HG02610 (cell line): ENCODE measurements at regions not wholly inside any gene's neighbourhood (a gene's known extent, or its start where the extent isn't known, plus 50 kb on each side); places are given as distances from the start of the nearest gene placed in this dataset.

Experiments
- ATAC-seq: cut with Tn5 transposase; IDR thresholded peaks from one replicate; pipeline ENCODE4 v1.9.1; 2021; ENCODE audit warnings: mild to moderate bottlenecking, moderate library complexity; ENCODE audit not compliant: unreplicated experiment

- ATAC-seq = no peak
These were observed 71.3 kb upstream of the ARAP3 start for GRCh38 chr5:141753143-141753970.

- peak; percentile 78 for ATAC-seq
These were observed 65.4 kb upstream of the ARAP3 start for GRCh38 chr5:141747152-141748141.

- ATAC-seq = no peak
These were observed 64.4 kb upstream of the ARAP3 start for GRCh38 chr5:141746395-141746794.

DNA sequence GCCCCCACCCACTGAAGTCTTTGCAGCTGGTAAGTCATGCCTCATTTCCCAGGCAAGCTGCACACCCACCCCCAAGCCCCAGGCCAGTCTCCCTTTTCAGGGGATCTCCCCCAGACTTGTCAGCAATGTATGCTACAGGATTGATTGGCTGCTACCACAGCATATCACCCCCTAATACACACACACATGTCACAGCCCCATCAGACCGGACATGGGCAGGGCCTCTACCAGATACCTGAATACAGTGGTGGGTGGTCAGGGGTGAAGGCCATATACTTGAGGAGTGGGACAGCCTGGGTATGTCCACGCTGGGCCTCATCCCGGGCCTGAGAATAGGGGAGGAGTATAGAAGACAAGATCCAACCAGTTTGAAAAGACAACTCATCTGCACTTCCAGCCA is 63.4 kb upstream of the ARAP3 start:
- no peak for ATAC-seq

DNA sequence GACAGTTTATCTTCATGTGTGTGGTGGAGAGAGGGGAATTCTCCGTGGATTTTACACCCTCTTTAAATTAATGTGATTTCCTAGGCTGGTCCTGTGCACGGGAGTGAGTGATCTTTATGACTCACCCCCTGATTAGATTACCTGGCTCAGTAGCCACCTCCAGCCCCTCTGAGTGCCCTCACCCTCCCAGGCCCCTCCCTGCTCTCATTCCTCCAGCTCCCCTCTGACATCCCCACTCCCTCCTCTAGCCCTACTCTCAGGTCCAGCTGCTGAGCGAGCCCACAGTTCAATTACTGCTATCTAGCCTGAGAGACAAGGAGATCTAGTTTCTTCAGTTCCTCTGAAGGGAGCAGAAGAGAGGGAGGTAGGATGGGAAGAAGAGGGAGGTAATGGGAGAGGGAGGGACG is 61.8 kb upstream of the ARAP3 start:
- ATAC-seq = no peak

DNA sequence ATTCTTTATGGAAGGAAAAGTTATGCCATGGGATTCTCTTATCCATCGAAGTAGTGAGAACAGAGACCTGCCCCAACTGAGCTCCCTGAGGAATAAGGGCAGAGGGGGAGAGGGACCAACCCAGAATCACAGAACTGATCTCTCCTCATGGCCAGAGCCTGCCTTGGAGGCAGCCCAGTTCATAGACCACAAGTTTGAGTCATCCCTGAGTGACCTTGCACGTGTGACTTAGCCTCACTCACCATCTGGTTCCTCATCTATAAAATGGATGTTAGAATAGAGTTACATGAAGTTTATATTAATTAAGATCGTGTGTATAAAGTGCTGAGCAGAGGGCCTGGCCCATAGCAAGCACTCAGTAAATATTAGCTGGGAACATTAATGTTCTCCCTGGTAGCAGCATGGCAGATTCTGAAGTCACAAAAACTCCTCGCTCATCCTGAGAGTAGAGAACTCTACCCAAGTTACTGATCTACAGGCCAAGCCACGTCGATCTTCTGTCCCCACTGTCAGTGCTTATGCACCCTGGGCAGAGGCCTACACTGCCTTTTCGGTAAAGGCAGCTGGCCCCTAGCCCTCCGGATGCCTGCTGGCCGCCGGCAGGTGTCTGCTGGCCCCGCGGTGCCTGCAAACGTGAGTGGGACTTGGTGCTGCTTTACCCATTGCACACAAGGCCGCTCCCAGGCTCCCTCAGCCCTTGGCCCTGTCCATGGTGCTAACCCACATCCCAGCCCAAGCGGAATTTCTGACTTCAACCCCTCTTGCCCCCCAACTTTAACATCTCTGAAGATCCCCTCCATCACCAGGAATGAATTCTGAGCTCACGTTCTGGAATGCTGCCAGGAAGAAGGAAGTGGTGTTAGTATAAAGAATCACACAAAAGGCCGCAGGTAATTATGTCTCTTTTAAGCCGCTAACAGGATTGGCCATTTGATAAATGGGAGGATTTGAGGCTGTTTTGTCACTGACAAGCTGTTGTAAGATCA is 61.1 kb upstream of the ARAP3 start:
- ATAC-seq = no peak

- ATAC-seq = no peak
These were observed 60.1 kb upstream of the ARAP3 start for GRCh38 chr5:141742144-141742543.

GRCh38 chr5:141740885-141741284 is 58.9 kb upstream of the ARAP3 start:
- no peak for ATAC-seq

- no peak for ATAC-seq
These were observed 55.5 kb upstream of the ARAP3 start for GRCh38 chr5:141737535-141737934.

GRCh38 chr5:141735823-141736222 is 53.8 kb upstream of the ARAP3 start:
- no peak for ATAC-seq

- ATAC-seq = no peak
These were observed 52.6 kb upstream of the ARAP3 start for GRCh38 chr5:141734501-141735229.

- ATAC-seq = no peak
These were observed 51.2 kb upstream of the ARAP3 start for GRCh38 chr5:141733198-141733597.

DNA sequence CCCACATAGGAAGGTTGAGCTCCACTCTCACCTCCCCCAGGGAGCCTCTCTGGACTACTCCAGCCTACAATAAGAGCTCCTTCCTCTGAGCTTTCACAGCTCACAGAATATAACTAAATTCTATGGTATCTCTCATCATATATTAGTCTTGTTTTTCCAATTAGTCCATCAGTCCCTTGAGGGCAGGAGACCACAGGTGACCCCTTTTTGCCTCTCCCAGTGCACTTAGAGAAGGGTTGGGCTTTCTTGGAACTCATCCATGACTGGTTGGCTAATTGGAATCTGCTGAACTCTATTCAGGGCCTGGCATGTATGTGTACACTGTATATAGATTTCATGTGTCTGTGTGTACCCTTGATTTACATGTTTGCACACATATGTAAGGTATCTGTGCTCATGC is 50.4 kb upstream of the ARAP3 start:
- ATAC-seq = no peak
